GM19452 (cell line): ENCODE measurements at regions not wholly inside any gene's neighbourhood (a gene's known extent, or its start where the extent isn't known, plus 50 kb on each side); places are given as distances from the start of the nearest gene placed in this dataset.
"Not testable (repeated sequence)": the region's sequence is repeated elsewhere in the genome, so short reads cannot be mapped to it uniquely, and the experiment has no call there.

Source experiments
- ATAC-seq: cut with Tn5 transposase; IDR thresholded peaks from one replicate; pipeline ENCODE4 v1.9.1; 2021; ENCODE audit not compliant: unreplicated experiment

DNA sequence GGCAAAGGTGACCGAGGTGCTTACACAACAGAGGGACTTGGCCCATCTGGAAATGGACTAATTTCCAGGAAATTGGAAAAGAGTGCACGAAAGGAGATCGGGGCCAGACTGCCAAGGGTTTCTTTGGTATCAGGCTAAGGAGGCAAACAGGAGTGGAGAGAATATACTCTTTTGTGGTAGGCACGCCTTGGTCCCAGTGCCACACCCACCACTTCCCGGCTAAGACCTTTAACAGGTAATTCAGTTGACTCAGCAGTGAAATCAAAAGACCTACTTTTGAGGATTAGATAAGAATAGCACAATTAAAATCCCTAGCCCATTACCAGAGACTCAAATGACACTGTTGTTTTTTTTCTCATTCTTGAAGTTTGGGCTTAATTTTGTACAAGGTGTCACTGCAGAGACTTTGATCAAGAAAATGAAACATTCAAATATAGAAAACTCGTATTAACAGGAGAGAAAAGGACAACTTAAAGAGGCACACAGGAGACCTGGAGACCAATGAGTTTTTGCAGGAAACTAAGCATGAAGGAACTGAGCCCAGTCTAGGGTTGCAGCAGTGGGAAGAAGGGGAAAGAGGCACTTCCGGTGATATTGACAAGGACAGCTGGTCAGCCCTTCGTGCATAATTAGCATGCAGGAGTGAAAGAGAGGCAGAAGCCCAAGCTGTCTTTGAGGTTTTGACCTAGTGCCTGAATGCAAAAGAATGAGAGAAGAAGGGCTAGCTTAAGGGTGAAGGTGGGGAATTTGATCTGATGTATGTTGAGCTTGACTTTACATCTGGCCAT is 265.5 kb upstream of the CCL2 start:
- ATAC-seq, result no peak

DNA sequence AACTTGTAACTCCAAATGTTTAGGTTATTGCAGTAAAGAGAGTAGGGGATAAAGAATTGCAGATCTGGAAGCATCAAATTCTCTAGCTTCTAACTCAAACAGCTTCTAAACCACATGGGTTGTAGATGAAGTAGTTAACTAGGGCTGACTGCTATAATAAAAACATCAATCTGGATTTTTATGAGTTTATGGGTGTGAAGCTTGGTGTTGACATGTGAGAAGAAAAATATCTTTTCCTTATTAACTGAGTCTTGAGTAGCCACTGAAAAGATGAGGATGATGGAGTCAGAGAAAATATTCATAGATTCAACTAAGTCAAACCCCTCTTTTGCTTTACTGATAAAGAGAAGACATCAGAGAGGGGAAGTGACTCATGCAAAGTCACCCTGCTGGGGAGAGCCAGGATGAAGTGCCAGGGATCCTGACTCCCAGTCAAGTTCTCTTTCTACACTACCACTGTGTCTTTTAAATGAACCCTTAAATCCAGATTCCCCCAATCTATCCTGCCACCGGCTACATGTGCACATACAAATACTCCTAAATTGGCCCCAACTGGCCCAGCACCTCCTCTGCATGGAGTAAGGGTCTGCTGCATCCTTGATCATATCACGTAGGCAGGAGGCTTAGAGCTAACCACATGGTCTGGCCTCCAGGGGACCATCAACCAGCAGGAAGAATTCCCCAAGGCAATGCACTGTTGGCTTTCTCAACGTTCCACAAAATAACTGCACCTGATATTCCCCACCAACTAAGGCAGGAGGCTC is 264.0 kb upstream of the CCL2 start:
- no peak for ATAC-seq

DNA sequence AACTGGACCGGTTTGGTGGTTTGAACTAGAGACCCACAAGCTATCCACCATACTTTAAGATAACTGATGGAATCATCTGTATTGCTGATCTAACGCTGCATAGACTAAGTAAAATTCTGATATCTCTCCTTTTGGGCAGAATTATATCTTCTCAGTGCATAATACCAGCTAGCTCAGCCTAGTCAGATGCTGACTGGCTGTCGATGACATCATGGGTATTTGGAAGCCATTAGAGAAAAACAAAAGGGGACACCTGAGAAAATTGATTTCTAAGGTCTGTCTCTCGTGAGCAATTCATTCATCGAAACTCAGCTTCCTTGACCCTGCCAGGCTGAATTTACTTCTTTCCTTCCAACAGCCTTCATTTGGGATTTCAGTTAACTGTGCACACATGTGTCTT is 263.0 kb upstream of the CCL2 start:
- no peak for ATAC-seq

DNA sequence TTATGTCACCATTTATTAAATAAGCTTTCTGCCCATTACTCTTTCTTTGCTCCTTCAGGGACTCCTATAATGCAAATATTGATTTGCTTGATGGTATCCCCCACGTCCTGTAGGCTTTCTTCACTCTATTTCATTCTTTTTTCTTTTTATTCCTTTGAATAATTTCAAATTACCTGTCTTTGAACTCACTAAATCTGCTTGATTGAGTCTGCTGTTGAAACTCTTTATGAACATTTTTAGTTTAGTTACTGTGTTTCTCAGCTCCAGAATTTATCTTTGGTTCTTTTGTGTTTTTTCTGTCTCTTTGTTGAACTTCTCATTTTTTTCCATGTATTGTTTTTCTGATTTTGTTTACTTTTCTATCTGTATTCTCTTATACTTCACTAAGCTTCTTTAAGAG is 254.4 kb upstream of the CCL2 start:
- ATAC-seq, result no peak

DNA sequence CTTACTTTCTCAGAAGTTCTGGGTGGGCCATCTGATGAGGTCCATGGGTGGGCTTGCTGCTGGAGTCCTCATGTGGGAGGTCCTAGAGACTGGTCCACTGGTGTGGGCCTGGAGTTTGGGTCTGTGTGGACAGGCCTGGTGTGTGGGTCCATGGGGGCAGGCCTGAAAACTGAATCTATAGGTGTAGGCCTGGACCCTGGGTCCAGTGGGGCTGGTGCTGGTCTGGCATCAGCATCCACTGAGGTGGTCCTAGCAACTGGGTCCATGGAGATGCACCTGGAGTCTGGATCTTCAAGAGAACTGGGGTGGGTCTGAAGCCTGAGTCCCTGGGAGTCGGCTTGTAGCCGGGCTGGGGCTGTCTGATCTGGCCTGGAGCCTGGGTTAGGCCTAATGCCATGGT is 253.8 kb upstream of the CCL2 start:
- ATAC-seq, result no peak

DNA sequence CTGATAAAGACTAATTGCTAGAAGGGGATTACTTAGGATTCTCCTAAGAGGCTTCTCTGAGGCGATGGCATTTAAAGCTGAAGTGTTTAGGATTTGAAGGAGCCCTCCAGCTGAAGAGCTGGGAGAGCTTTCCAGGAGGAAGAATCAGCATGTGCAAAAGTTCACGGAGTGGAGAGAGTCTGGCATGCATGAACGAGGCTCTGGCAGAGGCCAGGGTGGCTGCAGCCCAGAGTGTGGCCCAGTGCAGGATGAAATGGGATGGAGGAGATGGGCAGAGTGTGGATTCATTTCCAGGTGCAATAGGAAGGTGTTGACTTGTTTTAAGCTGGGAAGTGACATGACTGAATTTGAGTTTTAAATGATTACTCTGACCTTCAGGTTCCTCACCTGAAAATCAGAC is 249.0 kb upstream of the CCL2 start:
- ATAC-seq, result no peak

DNA sequence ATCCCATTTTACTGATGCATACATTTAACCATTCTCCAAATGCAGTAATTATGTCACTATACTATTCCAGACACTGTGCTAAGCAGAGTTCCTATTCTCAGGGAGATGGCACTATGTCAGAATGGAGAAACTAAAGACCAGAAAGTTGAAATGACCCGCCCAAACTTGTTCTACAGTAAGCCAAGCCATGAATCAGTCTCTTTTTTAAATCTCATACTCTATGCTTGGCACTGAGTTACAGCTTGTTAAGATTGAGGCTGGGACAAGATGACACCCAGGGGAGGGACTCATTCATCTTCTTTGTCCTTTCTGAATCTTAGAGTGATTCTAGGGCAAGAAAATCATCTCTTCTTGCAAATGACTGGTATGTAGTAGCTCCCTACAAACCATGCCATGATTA is 247.0 kb upstream of the CCL2 start:
- ATAC-seq, result no peak

DNA sequence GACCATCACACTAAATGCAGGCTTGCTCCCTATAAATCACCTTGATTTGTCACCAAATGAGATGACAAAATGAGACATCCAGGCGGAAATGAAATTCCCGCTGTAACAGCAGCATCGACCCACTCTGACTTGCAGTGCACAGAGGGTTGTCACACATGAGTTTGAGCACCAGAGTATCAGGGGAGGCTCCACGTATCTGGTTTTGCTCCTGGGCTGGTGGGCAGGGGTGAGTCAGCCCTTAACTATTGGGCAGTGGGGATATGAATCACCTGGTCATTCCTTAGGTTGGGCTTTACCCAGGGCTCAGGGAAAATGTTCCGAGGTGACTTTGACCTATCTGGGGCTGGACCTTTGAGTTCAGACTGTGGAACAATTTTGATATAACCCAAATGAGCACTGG is 245.2 kb upstream of the CCL2 start:
- ATAC-seq, result no peak

DNA sequence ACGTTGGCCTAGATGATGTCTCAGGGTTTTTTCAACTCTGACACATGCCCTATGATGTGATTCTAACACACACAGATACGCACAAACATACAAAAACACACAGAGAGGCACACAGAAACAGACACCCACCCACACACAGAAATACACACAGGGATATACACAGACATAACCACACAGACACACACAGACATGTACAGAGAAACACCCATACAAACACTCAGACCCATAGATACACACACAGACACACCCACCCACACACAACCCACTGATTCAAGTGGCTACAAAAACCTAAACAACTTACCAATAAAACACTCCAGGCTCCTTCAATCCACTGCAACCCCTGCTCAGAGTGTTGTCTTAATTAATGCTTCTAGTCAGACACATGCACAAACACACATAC is 244.6 kb upstream of the CCL2 start:
- no peak for ATAC-seq

DNA sequence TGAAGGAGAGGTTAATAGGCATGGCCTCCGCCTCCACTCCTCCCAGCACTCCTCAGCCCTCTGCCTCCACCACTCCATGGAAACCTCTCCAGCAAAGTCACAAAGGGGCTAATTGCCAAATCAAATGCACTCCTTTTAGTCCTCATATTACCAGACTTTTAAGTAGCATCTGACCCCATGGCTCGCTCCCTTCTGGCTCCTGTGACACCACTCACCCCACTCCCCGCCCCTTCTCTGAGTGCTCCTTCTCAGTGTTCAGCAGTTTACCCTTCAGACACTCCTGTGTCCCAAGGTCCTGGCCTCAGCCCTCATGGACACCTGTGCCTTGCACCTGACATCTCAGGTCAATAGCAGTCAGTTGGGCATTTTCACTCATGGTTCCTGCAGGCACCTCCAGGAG is 243.5 kb upstream of the CCL2 start:
- no peak for ATAC-seq

DNA sequence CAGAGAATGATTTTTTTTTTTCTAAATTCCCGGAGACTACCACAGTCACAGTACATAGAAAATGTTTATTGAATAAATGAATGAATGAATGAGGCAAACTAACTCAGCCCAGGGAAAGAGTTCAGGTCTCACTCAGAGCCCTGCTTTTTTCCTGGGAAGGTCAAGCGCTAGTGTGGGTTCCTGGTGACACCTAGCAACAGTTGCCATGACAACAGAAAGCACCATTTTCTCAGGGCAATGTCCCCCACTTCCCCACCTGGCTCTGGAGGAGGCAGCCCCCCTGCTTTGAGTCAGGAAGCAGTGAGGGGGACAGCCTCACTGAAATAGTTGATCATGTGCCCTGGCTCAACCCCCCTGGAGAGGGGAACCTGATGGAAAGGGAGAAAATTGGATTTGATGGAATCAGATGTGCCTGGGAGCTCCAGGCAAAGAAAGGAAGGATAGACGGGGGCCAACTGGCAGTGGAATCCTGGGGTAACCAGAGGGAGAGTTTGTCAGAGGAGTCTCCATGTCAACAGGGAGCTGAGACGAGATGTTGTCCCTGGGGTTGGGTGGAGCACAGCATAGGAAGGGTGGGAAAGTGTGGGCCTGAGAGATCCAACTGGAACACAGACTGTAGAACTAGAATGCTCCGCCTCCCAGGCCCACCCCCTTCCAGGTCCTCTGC is 242.2 kb upstream of the CCL2 start:
- no peak for ATAC-seq

DNA sequence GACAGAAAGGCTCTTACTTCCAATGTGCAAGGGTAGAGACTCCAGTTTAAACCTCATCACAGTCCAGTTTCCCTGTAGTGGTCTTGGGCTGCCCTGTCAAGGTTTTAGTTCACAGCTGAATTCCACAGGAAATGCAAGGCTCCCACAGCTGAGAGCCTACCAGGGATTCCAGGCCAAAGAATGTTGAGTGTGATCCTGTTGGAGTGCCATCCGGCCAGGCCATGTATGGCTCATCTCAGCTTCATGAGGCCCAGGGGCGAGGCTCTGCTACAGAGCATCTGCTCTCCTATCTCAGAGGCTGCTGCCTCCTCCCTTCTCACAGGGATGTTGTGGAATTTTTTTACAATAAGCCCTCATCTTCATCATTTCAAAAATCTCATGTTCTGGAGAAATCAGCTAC is 239.8 kb upstream of the CCL2 start:
- ATAC-seq, result no peak

DNA sequence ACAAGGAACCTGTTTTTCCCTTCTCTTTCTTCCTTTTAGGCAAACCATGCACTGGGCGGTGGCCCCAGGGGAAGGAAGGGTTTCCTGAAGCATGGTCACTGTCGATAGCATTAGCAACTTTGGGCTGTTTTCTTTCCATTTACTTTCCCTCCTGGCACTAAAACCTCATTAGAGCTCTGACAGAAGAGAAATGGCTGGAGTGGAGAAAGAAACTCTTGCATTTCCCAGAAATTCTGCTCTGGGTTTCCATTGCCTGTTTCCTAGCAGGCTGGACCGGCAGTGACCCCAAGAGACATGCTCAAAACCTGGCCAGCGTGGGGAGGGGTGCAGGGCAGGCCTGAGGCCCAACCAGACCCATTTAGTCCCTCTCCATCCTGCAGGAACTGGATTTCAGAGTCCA is 230.7 kb upstream of the CCL2 start:
- no peak for ATAC-seq

DNA sequence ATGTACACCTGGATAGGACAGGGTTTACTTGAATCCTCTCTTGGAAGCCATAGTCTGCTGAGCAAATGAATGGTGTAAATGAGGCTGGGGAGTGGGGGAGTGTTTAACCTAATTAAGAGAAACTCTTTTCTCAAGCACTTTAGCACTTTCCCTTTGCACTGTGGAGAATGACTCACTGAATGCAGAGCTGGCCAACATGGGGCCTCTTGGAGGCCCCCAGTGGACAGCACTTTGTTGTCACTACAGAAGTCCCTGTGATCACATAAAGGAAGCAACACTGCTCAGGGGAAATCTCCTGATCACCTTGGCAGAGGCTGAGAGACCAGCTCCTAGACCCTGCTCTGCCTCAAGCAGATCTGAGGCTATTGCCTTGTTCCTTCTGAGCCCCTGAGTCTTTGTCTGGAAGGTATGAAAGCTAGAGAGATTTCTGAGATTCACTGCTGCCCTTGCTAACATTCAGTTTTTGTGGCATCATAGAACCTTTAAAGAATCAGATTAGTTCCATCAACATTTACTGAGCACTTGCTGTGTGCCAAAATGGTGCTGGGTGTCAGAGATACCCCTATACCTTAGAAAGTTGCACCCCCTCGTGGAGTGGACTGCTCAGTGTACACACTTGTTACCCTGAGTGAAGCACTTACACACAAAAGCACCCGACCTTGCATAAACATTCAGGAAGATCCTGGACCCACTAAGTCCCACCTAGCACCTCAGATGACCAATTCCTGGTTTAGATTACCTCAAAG is 230.1 kb upstream of the CCL2 start:
- no peak for ATAC-seq

DNA sequence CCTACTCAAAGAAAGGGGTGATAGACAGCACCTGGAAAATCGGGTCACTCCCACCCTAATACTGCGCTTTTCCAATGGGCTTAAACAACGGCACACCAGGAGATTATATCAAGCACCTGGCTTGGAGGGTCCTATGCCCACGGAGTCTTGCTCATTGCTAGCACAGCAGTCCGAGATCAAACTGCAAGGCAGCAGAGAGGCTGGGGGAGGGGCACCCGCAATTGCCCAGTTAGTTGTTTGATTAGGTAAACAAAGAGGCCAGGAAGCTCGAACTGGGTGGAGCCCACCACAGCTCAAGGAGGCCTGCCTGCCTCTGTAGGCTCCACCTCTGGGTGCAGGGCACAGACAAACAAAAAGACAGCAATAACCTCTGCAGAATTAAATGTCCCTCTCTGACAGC is 224.5 kb upstream of the CCL2 start:
- not testable (repeated sequence) for ATAC-seq

DNA sequence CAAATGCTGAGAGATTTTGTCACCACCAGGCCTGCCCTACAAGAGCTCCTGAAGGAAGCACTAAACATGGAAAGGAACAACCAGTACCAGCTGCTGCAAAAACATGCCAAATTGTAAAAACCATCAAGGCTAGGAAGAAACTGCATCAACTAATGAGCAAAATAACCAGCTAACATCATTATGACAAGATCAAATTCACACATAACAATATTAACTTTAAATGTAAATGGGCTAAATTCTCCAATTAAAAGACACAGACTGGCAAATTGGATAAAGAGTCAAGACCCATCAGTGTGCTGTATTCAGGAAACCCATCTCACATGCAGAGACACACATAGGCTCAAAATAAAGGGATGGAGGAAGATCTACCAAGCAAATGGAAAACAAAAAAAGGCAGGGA is 222.8 kb upstream of the CCL2 start:
- ATAC-seq, result not testable (repeated sequence)

DNA sequence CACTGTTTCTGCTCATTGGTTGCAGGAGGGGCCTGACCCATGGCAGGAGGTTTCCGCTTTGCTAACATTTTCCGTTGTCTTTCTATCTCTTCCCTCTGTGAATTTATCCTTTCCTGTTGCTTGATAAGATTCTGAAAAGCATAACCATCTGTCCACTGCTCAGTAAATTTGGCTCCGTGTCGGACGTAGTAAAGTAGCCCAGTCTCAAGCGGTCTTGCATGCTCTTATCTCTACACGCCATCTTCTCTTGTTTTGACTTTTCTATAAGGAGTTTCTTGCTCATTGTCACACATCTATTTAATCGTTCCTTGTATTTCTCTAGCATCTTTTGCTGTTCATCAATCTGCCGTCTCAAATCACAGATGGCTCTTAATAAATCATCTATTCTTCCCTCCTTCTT is 216.3 kb upstream of the CCL2 start:
- ATAC-seq, result not testable (repeated sequence)

DNA sequence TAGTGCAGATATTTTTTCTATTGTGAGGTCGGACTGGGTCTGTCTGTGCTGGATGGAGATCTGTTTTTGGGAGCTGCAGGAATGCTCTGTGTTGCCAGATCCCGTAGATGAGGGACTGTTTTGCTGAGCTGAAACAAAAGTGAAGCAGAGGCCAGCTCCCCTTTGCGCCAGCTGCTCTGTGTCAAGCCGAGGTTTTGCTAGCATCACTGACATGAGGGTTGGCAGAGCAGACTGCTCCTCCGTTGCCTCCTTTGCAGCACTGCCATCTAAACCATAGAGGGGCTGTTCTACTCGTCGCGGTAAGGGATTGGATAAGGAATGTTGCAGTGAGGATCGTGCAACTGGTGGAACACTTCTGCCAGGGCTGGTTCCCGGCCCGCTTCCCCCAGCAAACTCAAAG is 215.9 kb upstream of the CCL2 start:
- not testable (repeated sequence) for ATAC-seq

DNA sequence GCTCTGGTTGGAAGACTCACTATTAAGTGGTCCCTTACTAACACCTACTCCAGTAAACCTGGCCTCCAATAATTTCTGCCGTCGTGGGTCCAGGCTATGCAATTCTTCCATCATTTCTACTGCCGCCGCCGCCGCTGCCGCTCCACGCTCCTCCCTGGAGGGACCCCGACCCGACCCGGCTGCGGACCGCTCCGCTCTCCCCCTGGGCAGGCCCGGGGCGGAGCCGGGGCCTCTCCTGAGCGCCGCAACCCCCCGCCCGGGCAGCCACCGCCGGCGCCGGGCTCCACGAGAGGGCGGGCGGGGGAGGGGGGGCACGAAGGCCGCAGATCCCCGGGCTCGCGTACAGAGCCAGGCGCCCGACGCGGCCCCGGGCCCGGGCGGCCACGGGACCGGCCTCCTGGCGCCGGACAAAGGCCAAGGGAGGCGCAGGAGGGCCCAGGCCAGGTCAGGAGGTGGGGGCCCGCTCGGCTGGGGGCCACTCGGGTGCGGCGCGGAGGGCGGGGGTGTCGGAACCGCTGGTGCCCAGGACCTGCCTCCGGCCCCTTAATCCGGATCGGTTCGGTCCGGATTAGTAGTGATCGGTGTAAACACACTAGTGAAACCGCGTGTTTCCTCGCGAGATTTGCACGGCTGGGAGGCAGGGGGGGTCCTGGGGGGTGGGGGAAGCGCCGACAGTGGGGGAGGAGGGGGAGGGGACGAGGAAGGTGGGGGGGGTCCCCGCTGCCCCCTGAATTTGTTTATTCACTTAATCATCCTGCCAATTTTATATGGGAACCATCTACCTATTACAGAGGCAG is 215.1 kb upstream of the CCL2 start:
- not testable (repeated sequence) for ATAC-seq

DNA sequence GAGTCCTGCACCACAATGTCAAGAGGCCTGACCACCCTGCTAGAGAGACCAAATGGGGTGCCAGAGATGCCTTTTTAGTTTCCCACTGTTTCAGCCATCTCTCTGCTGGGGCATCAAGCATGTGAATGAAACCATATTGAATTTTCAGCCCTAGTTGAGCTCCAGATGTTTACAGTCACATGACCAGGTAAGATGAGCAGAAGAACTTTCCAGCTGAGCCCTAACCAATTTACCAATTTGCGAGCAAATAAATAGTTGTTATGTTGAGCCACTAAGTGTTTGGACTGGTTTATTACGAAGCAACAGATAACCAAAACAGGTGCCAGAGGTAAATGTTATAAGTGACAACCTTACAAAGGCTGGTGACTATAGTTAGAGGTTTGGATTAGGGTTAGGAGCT is 209.1 kb upstream of the CCL2 start:
- no peak for ATAC-seq

DNA sequence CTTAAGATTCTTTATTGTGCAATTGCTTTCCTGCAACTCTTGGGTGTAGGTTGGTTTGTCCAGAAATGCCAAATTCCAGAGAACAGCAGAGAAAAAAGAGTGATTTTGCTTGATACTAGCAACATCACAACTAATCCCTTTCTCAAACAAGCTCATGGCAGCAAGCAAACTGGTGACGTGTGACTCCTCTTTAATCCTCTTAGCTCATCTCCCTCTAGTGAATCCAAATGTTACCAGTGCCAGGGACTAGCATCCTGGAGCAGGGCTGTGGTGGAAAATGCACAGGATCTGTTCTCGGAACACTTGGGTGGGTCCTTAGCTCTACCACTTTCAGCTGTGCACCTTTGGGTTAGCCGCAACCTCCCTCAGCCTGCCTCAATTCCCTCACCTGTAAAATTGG is 204.0 kb upstream of the CCL2 start:
- ATAC-seq, result no peak
